Osteoblast (primary cell): ENCODE measurements at regions not wholly inside any gene's neighbourhood (a gene's known extent, or its start where the extent isn't known, plus 50 kb on each side); places are given as distances from the start of the nearest gene placed in this dataset.
A peak's percentile ranks its signal among the peaks of the same experiment; 100 is the strongest.
"Not testable (repeated sequence)": the region's sequence is repeated elsewhere in the genome, so short reads cannot be mapped to it uniquely, and the experiment has no call there.

Experiments
- DNase-seq: peaks from one replicate; pipeline ENCODE4 v3.0.0; 2011; ENCODE audit warnings: low spot score, mixed read lengths; ENCODE audit not compliant: insufficient read length; ENCODE audit errors: missing footprints
- H2AFZ ChIP-seq: 2 replicates; pipeline ENCODE4 v1.6.0; 2011; ENCODE audit warnings: mild to moderate bottlenecking, low read length
- H3K27ac ChIP-seq: 2 replicates; pipeline ENCODE4 v1.5.1; 2011; ENCODE audit warnings: mild to moderate bottlenecking, low read depth, low read length, moderate library complexity
- H3K27me3 ChIP-seq: 2 replicates; pipeline ENCODE4 v1.6.0; 2012; ENCODE audit warnings: mild to moderate bottlenecking, control low read depth, inconsistent platforms, low read length, moderate library complexity; ENCODE audit not compliant: insufficient read depth
- H3K36me3 ChIP-seq: 2 replicates; pipeline ENCODE4 v1.5.1; 2011; ENCODE audit warnings: mild to moderate bottlenecking, low read length, control low read depth, moderate library complexity; ENCODE audit not compliant: insufficient read depth
- H3K4me1 ChIP-seq: 2 replicates; pipeline ENCODE4 v1.5.1; 2011; ENCODE audit warnings: mild to moderate bottlenecking, low read length, control low read depth, moderate library complexity; ENCODE audit not compliant: insufficient read depth
- H3K4me2 ChIP-seq: 2 replicates; pipeline ENCODE4 v1.6.0; 2011; ENCODE audit warnings: mild to moderate bottlenecking, low read length; ENCODE audit not compliant: insufficient read depth
- H3K4me3 ChIP-seq: fragments of 200-600 bp; sonication (generic); 3 replicates; pipeline ENCODE4 v1.5.1; 2012; ENCODE audit warnings: mild to moderate bottlenecking, low read length, inconsistent platforms; ENCODE audit not compliant: insufficient read depth
- H3K79me2 ChIP-seq: 2 replicates; pipeline ENCODE4 v1.6.0; 2012; ENCODE audit warnings: mild to moderate bottlenecking, low read length, control low read depth, inconsistent platforms; ENCODE audit not compliant: insufficient read depth
- H3K9me3 ChIP-seq: 2 replicates; pipeline ENCODE4 v1.5.1; 2011; ENCODE audit warnings: low read depth, low read length, control low read depth
- H4K20me1 ChIP-seq: 2 replicates; pipeline ENCODE4 v1.6.0; 2012; ENCODE audit warnings: mild to moderate bottlenecking, low read length, control low read depth; ENCODE audit not compliant: insufficient read depth
- TF ChIP-seq, protein P1 (sequence below): IDR thresholded peaks from 2 replicates; pipeline ENCODE4 v1.5.1; 2011; ENCODE audit warnings: mild to moderate bottlenecking, low read depth, low read length, moderate library complexity; ENCODE audit errors: extremely low read depth

DNA sequence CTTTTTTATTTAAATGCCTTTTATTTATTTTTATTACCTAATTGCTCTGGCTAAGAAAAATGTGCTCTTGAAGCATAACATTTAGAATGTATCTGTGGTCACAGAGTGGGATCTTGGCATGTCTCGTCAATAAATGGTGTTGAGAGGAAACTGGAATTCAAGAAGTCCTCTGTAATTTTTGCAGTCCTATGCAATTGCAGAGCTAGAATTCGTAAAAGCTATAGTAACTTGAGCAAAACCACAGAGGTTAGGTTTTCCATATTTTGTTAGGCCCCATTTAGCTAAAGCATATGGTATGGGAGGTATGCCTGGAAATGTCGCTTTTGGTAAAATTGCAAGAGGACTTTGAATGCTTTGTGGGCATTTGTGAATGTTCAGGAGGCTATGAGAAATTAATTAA, 466.7 kb upstream of the NFIA start:
- no peaks in the 10 kb centered on the region for H3K36me3 ChIP-seq
- TF ChIP-seq, protein P1, sequence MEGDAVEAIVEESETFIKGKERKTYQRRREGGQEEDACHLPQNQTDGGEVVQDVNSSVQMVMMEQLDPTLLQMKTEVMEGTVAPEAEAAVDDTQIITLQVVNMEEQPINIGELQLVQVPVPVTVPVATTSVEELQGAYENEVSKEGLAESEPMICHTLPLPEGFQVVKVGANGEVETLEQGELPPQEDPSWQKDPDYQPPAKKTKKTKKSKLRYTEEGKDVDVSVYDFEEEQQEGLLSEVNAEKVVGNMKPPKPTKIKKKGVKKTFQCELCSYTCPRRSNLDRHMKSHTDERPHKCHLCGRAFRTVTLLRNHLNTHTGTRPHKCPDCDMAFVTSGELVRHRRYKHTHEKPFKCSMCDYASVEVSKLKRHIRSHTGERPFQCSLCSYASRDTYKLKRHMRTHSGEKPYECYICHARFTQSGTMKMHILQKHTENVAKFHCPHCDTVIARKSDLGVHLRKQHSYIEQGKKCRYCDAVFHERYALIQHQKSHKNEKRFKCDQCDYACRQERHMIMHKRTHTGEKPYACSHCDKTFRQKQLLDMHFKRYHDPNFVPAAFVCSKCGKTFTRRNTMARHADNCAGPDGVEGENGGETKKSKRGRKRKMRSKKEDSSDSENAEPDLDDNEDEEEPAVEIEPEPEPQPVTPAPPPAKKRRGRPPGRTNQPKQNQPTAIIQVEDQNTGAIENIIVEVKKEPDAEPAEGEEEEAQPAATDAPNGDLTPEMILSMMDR: no peak
- no peaks in the 10 kb centered on the region for H3K27me3 ChIP-seq
- H4K20me1 ChIP-seq: no peaks in the 10 kb centered on the region
- H3K4me2 ChIP-seq: no peak overlapping the region
- DNase-seq: peak; percentile 27
- no peaks in the 10 kb centered on the region for H3K9me3 ChIP-seq
- no peaks in the 10 kb centered on the region for H3K4me1 ChIP-seq
- no peak overlapping the region for H2AFZ ChIP-seq
- H3K4me3 ChIP-seq: no peak overlapping the region
- H3K27ac ChIP-seq: no peak overlapping the region
- no peaks in the 10 kb centered on the region for H3K79me2 ChIP-seq

DNA sequence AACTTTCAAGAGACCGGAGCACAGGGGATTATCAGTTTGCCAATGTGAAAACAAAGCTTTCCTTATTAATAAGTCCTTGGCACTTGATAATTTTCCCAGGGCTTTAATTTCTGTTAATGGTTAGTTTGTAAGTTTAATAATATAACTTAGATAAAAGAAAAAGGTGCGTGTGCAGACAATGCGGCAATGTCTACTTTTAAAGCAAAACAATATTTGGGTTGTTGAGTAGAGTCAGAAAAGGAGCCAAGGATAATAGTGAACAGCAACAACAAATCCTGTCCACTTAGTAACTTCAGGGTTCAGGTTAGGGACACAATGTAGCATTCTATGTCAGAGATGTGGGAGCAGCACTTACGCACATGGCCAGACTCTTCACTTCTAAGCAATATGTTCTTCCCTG, 469.6 kb upstream of the NFIA start:
- Histone ChIP-seq H3K27me3 (no peaks in the 10 kb centered on the region), H3K79me2 (no peaks in the 10 kb centered on the region), H2AFZ (no peak overlapping the region), H3K9me3 (no peaks in the 10 kb centered on the region), H3K4me3 (no peak overlapping the region), H3K36me3 (no peaks in the 10 kb centered on the region), H3K4me2 (no peak overlapping the region), H3K4me1 (no peaks in the 10 kb centered on the region), H3K27ac (no peak overlapping the region), H4K20me1 (no peaks in the 10 kb centered on the region)
- TF ChIP-seq, protein P1: no peak
- DNase-seq: no peak

DNA sequence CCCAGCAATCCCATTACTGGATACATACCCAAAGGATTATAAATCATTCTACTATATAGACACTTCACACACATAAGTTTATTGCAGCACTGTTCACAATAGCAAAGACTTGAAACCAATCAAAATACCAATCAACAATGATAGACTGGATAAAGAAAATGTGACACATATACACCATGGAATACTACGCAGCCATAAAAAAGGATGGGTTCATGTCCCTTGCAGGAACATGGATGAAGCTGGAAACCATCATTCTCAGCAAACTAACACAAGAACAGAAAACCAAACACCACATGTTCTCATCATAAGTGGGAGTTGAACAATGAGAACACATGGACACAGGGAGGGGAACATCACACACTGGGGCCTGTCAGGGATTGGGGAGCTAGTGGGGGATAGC, 475.4 kb upstream of the NFIA start:
- not testable (repeated sequence) for DNase-seq, H3K27me3 ChIP-seq, H3K4me2 ChIP-seq, H3K79me2 ChIP-seq, H3K27ac ChIP-seq, H4K20me1 ChIP-seq, H3K9me3 ChIP-seq, H3K4me3 ChIP-seq, H3K4me1 ChIP-seq, H2AFZ ChIP-seq, H3K36me3 ChIP-seq

DNA sequence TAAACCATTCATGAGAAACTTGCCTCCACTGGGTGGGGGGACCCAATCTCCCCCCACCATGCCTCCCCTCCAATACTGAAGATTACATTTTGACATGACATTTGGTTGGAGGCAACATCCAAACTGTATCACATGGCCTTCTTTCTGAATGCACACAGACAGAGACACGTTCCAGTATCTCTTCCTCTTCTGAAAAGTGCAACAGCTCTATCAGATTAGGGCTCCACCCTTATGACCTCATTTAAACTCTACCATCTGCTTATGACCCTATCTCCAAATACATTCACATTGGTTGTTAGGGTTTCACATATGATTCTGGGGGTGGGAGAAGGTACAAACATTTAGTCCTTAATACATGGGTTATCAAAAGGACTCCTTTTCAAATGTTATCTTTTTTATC, 481.8 kb upstream of the NFIA start:
- Histone ChIP-seq H3K4me2 (no peak overlapping the region), H3K27me3 (no peaks in the 10 kb centered on the region), H3K4me1 (peaks cover 17% of the 10 kb centered on the region), H3K27ac (no peak overlapping the region), H2AFZ (no peak overlapping the region), H3K9me3 (no peaks in the 10 kb centered on the region), H3K79me2 (no peaks in the 10 kb centered on the region), H3K36me3 (no peaks in the 10 kb centered on the region), H3K4me3 (no peak overlapping the region), H4K20me1 (no peaks in the 10 kb centered on the region)
- no peak for DNase-seq
- TF ChIP-seq, protein P1: no peak

DNA sequence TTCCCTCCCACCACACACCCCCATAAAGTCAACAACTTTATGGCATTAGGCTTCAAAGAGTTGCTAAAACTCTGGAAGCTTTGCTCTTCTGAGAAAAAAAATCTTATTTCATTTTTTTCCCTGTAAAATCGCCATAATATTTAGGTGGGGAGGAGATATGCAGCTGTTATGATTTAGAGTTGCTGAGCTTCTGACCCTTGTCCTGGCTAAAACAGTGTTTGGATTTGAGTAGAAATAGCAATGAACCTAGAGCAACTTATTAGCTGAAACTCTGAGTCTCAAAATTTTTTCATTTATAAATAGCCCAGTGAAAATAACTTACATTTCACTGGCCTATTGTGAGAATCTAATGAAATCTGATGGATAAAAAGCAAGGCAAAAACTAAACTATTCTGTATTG, 482.8 kb upstream of the NFIA start:
- no peaks in the 10 kb centered on the region for H3K27me3 ChIP-seq

More for the DNA sequence above, 482.8 kb upstream of the NFIA start:
- Histone ChIP-seq H3K4me2 (no peak overlapping the region), H4K20me1 (no peaks in the 10 kb centered on the region), H3K9me3 (no peaks in the 10 kb centered on the region), H3K4me1 (peaks cover 17% of the 10 kb centered on the region), H3K79me2 (no peaks in the 10 kb centered on the region), H3K4me3 (no peak overlapping the region), H3K27ac (no peak overlapping the region), H2AFZ (no peak overlapping the region), H3K36me3 (no peaks in the 10 kb centered on the region)
- no peak for DNase-seq
- TF ChIP-seq, protein P1: no peak
